KMS-11 (cell line): ENCODE measurements at regions not wholly inside any gene's neighbourhood (a gene's known extent, or its start where the extent isn't known, plus 50 kb on each side); places are given as distances from the start of the nearest gene placed in this dataset.

Source experiments
- H2AFZ ChIP-seq: fragments of 200-600 bp; sonication (generic); 2 replicates; pipeline ENCODE4 v1.6.1; 2016; ENCODE audit warnings: antibody characterized with exemption, mixed run types, low read depth
- H3K27ac ChIP-seq: fragments of 200-600 bp; sonication (generic); 2 replicates; pipeline ENCODE4 v1.6.1; 2016; ENCODE audit warnings: mild to moderate bottlenecking, mixed run types
- H3K27me3 ChIP-seq: fragments of 200-600 bp; sonication (generic); 2 replicates; pipeline ENCODE4 v1.6.1; 2017; ENCODE audit warnings: mild to moderate bottlenecking, low read depth, mixed run types, moderate library complexity; ENCODE audit not compliant: insufficient read depth
- H3K36me3 ChIP-seq: fragments of 200-600 bp; sonication (generic); 2 replicates; pipeline ENCODE4 v1.6.1; 2017; ENCODE audit warnings: mild to moderate bottlenecking, mixed run types; ENCODE audit not compliant: insufficient read depth
- H3K4me1 ChIP-seq: fragments of 200-600 bp; sonication (generic); 2 replicates; pipeline ENCODE4 v1.6.1; 2016; ENCODE audit warnings: mild to moderate bottlenecking, low read depth, mixed run types; ENCODE audit not compliant: poor library complexity, severe bottlenecking
- H3K4me2 ChIP-seq: fragments of 200-600 bp; sonication (generic); 2 replicates; pipeline ENCODE4 v1.7.0; 2016; ENCODE audit warnings: mild to moderate bottlenecking, mixed run types
- H3K4me3 ChIP-seq: fragments of 200-600 bp; sonication (generic); IDR thresholded peaks from 2 replicates; pipeline ENCODE4 v1.6.1; 2017; ENCODE audit warnings: low read depth, low read length, mixed read lengths; ENCODE audit not compliant: insufficient read depth
- H3K79me2 ChIP-seq: fragments of 200-600 bp; sonication (generic); 2 replicates; pipeline ENCODE4 v1.6.1; 2016; ENCODE audit warnings: low read depth, mixed run types; ENCODE audit not compliant: insufficient read depth
- H3K9ac ChIP-seq: fragments of 200-600 bp; sonication (generic); 2 replicates; pipeline ENCODE4 v1.6.1; 2016; ENCODE audit warnings: mild to moderate bottlenecking, mixed run types
- H4K20me1 ChIP-seq: fragments of 200-600 bp; sonication (generic); 2 replicates; pipeline ENCODE4 v1.6.1; 2016; ENCODE audit warnings: mild to moderate bottlenecking, mixed run types; ENCODE audit not compliant: insufficient read depth
- TF ChIP-seq, protein P1 (sequence below): fragments of 200-600 bp; sonication (generic); conservative IDR thresholded peaks from 2 replicates; pipeline ENCODE4 v1.6.1; 2017; ENCODE audit warnings: low read depth, mild to moderate bottlenecking, antibody characterized with exemption, low read length, moderate library complexity, mixed read lengths

GRCh38 chr11:130546438-130546837, 98.0 kb downstream of the ADAMTS15 start:
- no peaks in the 10 kb centered on the region for H4K20me1 ChIP-seq
- H2AFZ ChIP-seq, result no peak overlapping the region
- H3K36me3 ChIP-seq, result no peaks in the 10 kb centered on the region
- no peak overlapping the region for H3K4me3 ChIP-seq
- TF ChIP-seq, protein P1, sequence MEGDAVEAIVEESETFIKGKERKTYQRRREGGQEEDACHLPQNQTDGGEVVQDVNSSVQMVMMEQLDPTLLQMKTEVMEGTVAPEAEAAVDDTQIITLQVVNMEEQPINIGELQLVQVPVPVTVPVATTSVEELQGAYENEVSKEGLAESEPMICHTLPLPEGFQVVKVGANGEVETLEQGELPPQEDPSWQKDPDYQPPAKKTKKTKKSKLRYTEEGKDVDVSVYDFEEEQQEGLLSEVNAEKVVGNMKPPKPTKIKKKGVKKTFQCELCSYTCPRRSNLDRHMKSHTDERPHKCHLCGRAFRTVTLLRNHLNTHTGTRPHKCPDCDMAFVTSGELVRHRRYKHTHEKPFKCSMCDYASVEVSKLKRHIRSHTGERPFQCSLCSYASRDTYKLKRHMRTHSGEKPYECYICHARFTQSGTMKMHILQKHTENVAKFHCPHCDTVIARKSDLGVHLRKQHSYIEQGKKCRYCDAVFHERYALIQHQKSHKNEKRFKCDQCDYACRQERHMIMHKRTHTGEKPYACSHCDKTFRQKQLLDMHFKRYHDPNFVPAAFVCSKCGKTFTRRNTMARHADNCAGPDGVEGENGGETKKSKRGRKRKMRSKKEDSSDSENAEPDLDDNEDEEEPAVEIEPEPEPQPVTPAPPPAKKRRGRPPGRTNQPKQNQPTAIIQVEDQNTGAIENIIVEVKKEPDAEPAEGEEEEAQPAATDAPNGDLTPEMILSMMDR, result no peak
- no peaks in the 10 kb centered on the region for H3K27me3 ChIP-seq
- no peak overlapping the region for H3K27ac ChIP-seq
- no peaks in the 10 kb centered on the region for H3K79me2 ChIP-seq
- H3K9ac ChIP-seq, result no peak overlapping the region
- H3K4me1 ChIP-seq, result no peaks in the 10 kb centered on the region
- H3K4me2 ChIP-seq, result no peak overlapping the region

DNA sequence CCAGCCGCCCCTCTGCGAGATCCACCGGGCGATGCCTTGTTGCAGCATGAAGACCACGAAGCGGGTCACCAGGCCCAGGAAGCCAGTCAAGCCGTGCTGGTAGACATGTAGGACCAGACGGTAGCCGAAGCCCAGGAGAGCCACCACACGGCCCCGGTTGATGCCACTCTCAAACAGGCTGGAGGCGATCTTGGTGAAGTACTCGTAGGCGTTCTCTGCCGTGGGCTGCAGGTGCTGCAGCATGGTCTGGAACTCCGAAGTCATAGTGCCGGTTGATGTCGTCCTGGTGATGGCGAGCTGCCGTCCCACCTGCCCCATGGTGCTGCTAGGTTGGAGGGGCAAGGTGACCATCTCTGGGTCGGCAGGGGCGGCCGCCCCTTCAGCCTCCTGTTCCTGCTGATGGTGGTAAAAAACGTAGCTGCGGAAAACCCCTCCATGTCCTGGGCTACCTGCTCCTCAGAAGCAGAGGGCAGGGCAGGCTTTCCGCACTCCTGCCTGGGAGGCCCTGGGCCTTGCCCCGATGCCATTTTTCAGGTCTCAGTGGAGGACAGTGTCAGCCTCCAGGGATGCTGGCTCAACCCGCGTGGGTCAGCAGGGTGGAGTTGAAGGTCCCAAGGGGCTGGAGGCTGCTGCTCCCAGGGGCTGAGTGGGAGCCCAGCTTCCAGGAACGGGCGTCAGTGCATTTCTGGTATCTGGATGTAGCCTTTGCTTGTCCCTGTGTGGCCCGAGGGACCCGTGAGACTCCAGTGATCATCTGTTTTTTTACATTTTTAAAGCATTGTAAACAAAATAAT, 98.7 kb downstream of the ADAMTS15 start:
- Histone ChIP-seq H3K9ac (no peak overlapping the region), H3K79me2 (no peaks in the 10 kb centered on the region), H3K4me1 (no peaks in the 10 kb centered on the region), H3K4me2 (no peak overlapping the region), H3K4me3 (no peak overlapping the region), H3K27me3 (no peaks in the 10 kb centered on the region), H3K27ac (no peak overlapping the region), H2AFZ (no peak overlapping the region), H3K36me3 (no peaks in the 10 kb centered on the region), H4K20me1 (no peaks in the 10 kb centered on the region)
- TF ChIP-seq, protein P1, result no peak

DNA sequence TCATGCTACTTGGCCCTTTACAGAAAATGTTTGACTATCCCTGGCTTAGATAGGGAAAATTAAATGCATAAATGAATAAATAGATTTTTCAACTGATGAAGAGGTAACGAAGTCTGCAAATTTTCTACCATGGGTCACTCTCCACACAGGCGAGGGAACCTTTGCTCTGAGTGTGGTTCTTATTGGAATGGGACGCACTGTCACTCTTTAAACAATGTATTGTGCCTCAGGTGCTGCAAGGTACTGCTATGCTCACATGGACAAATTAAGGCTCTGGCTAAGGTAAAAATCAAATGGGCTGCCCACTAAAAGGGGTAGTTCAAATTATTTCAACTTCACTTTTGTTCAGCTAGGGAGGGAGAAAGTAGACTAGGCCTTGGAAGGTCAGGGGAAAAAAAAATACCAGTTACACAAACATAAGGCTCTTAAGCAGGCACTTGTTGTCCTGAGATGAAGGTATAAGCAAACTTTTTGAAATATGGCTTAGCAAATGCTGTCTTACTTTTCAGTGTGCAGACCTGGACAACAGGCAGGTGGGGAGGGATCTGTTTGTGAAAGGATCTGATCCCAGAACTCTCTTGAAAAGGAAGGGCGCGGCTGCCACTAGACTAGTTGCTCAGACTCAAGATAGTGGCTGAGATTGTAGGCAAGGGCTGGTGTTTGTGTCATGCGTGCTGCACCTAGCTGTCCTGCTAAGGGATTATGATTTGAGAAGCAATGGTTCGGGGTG, 99.5 kb downstream of the ADAMTS15 start:
- H3K4me1 ChIP-seq, result no peaks in the 10 kb centered on the region
- no peak overlapping the region for H3K9ac ChIP-seq
- H3K4me3 ChIP-seq, result no peak overlapping the region
- no peaks in the 10 kb centered on the region for H3K79me2 ChIP-seq
- H2AFZ ChIP-seq, result no peak overlapping the region
- TF ChIP-seq, protein P1, result no peak
- H3K4me2 ChIP-seq, result no peak overlapping the region
- H3K36me3 ChIP-seq, result no peaks in the 10 kb centered on the region
- H3K27me3 ChIP-seq, result no peaks in the 10 kb centered on the region
- no peaks in the 10 kb centered on the region for H4K20me1 ChIP-seq
- H3K27ac ChIP-seq, result no peak overlapping the region

- no peak overlapping the region for H3K4me2 ChIP-seq
Observed at GRCh38 chr11:130548491-130548833, 100.0 kb downstream of the ADAMTS15 start.

More at GRCh38 chr11:130548491-130548833, 100.0 kb downstream of the ADAMTS15 start:
- H3K79me2 ChIP-seq, result no peaks in the 10 kb centered on the region
- no peak overlapping the region for H2AFZ ChIP-seq
- no peak overlapping the region for H3K9ac ChIP-seq
- no peaks in the 10 kb centered on the region for H3K4me1 ChIP-seq
- H3K36me3 ChIP-seq, result no peaks in the 10 kb centered on the region
- no peak overlapping the region for H3K27ac ChIP-seq
- H3K27me3 ChIP-seq, result no peaks in the 10 kb centered on the region
- no peaks in the 10 kb centered on the region for H4K20me1 ChIP-seq
- TF ChIP-seq, protein P1, result no peak
- no peak overlapping the region for H3K4me3 ChIP-seq
